Ishikawa (cell line): ENCODE measurements at regions not wholly inside any gene's neighbourhood (a gene's known extent, or its start where the extent isn't known, plus 50 kb on each side); places are given as distances from the start of the nearest gene placed in this dataset.

Experiments
- CEBPB ChIP-seq: IDR thresholded peaks from 2 replicates; pipeline ENCODE4 v1.6.1; 2012
- CREB1 ChIP-seq: IDR thresholded peaks from 2 replicates; pipeline ENCODE4 v1.6.1; 2012; ENCODE audit warnings: low read depth
- EGR1 ChIP-seq: IDR thresholded peaks from 2 replicates; pipeline ENCODE4 v1.6.1; 2012
- EP300 ChIP-seq: IDR thresholded peaks from 2 replicates; pipeline ENCODE4 v1.6.1; 2012; ENCODE audit warnings: borderline replicate concordance
- FOXM1 ChIP-seq: IDR thresholded peaks from 2 replicates; pipeline ENCODE4 v1.6.1; 2012; ENCODE audit warnings: low read depth, borderline replicate concordance
- NFIC ChIP-seq: IDR thresholded peaks from 2 replicates; pipeline ENCODE4 v1.6.1; 2012
- RAD21 ChIP-seq: IDR thresholded peaks from 2 replicates; pipeline ENCODE4 v1.6.1; 2012; ENCODE audit warnings: low read depth
- TAF1 ChIP-seq: IDR thresholded peaks from 2 replicates; pipeline ENCODE4 v1.6.1; 2012; ENCODE audit warnings: low read depth, mild to moderate bottlenecking
- TCF12 ChIP-seq: IDR thresholded peaks from 2 replicates; pipeline ENCODE4 v1.6.1; 2012; ENCODE audit warnings: low read depth
- TEAD4 ChIP-seq: IDR thresholded peaks from 2 replicates; pipeline ENCODE4 v1.6.1; 2012
- YY1 ChIP-seq: IDR thresholded peaks from 2 replicates; pipeline ENCODE4 v1.6.1; 2012; ENCODE audit warnings: low read depth
- ZBTB7A ChIP-seq: IDR thresholded peaks from 2 replicates; pipeline ENCODE4 v1.6.1; 2012; ENCODE audit warnings: low read depth
- TF ChIP-seq, protein P1 (sequence below): IDR thresholded peaks from 2 replicates; pipeline ENCODE4 v1.6.1; 2012
- TF ChIP-seq, protein P2 (sequence below): IDR thresholded peaks from 2 replicates; pipeline ENCODE4 v1.6.1; 2012; ENCODE audit warnings: low read depth, mild to moderate bottlenecking
- TF ChIP-seq, protein P3 (sequence below): IDR thresholded peaks from 2 replicates; pipeline ENCODE4 v1.6.1; 2012

DNA sequence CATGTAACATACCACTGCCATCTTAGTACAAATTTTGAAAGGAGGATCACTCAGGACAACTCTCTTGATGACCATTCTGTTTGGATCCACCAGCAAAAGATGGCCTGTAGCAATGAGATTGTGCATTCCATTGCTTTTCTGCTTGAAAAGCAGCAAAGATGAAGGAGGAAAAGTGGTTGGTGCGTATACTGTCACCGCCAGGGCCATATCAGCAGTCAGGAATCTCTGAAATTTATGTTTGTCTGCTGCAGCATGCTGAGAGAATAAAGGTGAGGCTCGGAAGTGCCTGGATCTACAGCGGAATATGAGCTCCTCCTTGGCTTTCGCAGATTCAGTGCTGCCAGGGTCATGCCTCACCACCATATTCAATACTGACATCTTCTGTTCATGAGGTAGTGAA, 144.4 kb downstream of the GPBP1 start:
- TF ChIP-seq FOXM1 (no peak), TCF12 (no peak), TEAD4 (no peak), YY1 (no peak), RAD21 (no peak), CEBPB (no peak), ZBTB7A (no peak), TAF1 (no peak), NFIC (no peak), EP300 (no peak), EGR1 (no peak), CREB1 (no peak)
- TF ChIP-seq, protein P1, sequence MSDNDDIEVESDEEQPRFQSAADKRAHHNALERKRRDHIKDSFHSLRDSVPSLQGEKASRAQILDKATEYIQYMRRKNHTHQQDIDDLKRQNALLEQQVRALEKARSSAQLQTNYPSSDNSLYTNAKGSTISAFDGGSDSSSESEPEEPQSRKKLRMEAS = no peak
- TF ChIP-seq, protein P2, sequence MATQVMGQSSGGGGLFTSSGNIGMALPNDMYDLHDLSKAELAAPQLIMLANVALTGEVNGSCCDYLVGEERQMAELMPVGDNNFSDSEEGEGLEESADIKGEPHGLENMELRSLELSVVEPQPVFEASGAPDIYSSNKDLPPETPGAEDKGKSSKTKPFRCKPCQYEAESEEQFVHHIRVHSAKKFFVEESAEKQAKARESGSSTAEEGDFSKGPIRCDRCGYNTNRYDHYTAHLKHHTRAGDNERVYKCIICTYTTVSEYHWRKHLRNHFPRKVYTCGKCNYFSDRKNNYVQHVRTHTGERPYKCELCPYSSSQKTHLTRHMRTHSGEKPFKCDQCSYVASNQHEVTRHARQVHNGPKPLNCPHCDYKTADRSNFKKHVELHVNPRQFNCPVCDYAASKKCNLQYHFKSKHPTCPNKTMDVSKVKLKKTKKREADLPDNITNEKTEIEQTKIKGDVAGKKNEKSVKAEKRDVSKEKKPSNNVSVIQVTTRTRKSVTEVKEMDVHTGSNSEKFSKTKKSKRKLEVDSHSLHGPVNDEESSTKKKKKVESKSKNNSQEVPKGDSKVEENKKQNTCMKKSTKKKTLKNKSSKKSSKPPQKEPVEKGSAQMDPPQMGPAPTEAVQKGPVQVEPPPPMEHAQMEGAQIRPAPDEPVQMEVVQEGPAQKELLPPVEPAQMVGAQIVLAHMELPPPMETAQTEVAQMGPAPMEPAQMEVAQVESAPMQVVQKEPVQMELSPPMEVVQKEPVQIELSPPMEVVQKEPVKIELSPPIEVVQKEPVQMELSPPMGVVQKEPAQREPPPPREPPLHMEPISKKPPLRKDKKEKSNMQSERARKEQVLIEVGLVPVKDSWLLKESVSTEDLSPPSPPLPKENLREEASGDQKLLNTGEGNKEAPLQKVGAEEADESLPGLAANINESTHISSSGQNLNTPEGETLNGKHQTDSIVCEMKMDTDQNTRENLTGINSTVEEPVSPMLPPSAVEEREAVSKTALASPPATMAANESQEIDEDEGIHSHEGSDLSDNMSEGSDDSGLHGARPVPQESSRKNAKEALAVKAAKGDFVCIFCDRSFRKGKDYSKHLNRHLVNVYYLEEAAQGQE = no peak
- TF ChIP-seq, protein P3, sequence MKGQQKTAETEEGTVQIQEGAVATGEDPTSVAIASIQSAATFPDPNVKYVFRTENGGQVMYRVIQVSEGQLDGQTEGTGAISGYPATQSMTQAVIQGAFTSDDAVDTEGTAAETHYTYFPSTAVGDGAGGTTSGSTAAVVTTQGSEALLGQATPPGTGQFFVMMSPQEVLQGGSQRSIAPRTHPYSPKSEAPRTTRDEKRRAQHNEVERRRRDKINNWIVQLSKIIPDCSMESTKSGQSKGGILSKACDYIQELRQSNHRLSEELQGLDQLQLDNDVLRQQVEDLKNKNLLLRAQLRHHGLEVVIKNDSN = no peak

DNA sequence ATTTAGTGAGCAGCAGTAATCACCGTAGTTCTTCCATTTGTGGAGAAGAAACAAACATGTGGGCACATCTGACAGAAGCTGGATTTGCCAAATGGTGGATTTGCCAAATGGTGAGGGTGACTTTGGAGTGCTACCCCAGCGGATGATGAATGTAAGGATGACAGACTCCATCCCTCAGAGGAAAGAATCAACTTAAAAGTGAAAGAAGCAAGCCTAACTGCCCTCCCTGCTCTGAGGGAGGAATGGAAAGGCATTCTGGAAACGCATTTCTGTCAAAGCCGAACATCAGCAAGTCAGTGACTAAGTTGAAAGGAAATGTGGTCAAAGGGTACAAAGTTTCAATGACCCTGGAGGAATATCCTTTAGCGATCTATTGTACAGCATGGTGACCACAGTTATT, 143.5 kb downstream of the GPBP1 start:
- TF ChIP-seq TCF12 (no peak), FOXM1 (no peak), RAD21 (no peak), EP300 (no peak), TAF1 (no peak), YY1 (no peak), CREB1 (no peak), NFIC (no peak), CEBPB (no peak), EGR1 (no peak), TEAD4 (no peak), ZBTB7A (no peak)
- TF ChIP-seq, protein P1 = no peak
- TF ChIP-seq, protein P2 = no peak
- TF ChIP-seq, protein P3 = no peak

DNA sequence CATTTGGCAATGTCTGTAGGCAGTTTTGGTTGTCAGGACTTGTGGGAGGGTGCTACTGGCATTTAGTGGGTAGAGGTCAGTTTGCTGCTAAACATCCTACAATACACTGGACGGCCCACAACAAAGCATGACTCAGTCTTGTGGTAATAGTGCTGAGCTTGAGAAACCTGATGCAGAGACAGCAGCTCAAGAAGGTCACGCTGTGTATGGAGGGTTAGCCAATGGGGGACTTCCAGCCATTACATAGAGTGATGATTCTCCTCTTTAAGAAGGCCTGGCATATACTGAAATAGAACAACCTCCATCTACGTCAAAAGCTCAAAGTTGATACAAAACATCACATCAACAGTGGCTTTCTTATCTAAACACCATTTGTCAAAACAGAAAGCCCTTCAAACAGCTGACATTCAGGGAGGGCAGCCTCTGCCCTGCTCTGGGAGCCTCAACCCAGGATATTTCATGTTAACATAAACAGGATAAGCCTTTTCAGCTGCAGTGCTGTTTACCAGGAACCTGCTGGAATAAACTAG, 143.0 kb downstream of the GPBP1 start:
- TF ChIP-seq CEBPB = no peak
- TF ChIP-seq RAD21 = no peak
- TF ChIP-seq YY1 = no peak
- no peak for TF ChIP-seq EGR1
- TF ChIP-seq TAF1 = no peak
- no peak for TF ChIP-seq TEAD4
- no peak for TF ChIP-seq ZBTB7A
- TF ChIP-seq FOXM1 = no peak
- TF ChIP-seq, protein P3 = no peak
- no peak for TF ChIP-seq TCF12
- TF ChIP-seq, protein P2 = no peak
- no peak for TF ChIP-seq CREB1

DNA sequence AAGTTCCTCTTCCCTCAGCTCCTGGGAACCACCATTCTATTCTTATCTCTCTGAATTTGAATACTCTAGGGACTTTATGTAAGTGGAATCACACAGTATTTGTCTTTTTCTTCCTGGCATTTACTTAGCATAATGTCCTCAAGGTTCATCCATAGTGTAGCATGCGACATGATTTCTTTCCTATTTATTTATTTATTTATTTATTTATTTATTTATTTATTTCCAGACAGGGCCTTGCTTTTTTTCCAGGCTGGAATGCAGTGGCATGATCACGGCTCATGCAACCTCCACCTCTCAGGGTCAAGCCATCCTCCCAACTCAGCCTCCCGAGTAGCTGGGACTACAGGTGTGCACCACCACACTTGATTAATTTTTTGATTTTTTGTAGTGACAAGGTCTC, 142.1 kb downstream of the GPBP1 start:
- TF ChIP-seq NFIC (no peak), CEBPB (no peak), EP300 (no peak), TEAD4 (no peak), TAF1 (no peak), YY1 (no peak), TCF12 (no peak), RAD21 (no peak), FOXM1 (no peak), ZBTB7A (no peak), CREB1 (no peak), EGR1 (no peak)
- TF ChIP-seq, protein P2 = no peak
- TF ChIP-seq, protein P1 = no peak
- TF ChIP-seq, protein P3 = no peak
